ENCODE measurements at regions not wholly inside any gene's neighbourhood (a gene's known extent, or its start where the extent isn't known, plus 50 kb on each side); places are given as distances from the start of the nearest gene placed in this dataset.

DNA sequence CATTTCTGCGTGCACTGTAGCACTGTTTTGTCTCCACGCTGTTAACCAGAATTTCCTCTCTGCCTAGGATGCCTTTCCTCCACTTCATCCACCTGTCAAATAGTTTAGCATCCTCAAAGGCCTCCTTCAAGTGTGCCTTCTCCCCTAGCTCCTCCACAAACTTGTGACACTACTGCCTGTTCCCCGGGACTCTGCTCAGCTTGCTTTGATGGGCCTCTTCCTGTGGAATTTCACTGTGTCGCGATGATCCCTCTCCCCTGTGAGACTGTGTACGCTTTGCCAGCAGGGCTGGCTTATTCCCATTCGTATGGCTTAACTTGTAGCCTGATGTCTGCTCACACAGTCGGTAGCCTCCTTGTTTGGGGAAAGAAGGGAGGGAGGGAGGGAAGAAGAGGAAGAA is 426.8 kb downstream of the VRK1 start (continued):
- TF ChIP-seq, protein P1, sequence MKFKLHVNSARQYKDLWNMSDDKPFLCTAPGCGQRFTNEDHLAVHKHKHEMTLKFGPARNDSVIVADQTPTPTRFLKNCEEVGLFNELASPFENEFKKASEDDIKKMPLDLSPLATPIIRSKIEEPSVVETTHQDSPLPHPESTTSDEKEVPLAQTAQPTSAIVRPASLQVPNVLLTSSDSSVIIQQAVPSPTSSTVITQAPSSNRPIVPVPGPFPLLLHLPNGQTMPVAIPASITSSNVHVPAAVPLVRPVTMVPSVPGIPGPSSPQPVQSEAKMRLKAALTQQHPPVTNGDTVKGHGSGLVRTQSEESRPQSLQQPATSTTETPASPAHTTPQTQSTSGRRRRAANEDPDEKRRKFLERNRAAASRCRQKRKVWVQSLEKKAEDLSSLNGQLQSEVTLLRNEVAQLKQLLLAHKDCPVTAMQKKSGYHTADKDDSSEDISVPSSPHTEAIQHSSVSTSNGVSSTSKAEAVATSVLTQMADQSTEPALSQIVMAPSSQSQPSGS (CRISPR knock-in tag; IDR thresholded peaks at IDR 0.05), result no peak
- no peak for TF ChIP-seq ZKSCAN8 (CRISPR knock-in tag; IDR thresholded peaks at IDR 0.05; ENCODE audit: borderline replicate concordance)
- no peak for TF ChIP-seq SIX1 (CRISPR knock-in tag; IDR thresholded peaks at IDR 0.05; ENCODE audit: borderline replicate concordance)
- TF ChIP-seq ZNF317 (CRISPR knock-in tag; IDR thresholded peaks at IDR 0.05), result no peak

- no peaks in the 10 kb centered on the region for H3K36me3 ChIP-seq (replicated peaks in 1 of 2; ENCODE audit: control insufficient read depth in 1 of 2, insufficient read depth in 2 of 2, low read length in 2 of 2)
- H3K9me3 ChIP-seq (ENCODE audit: low read length), result no peaks in the 10 kb centered on the region
- no peaks in the 10 kb centered on the region for H3K27me3 ChIP-seq (ENCODE audit: control insufficient read depth in 1 of 2, insufficient read depth in 2 of 2, low read length in 2 of 2)
- no peak overlapping the region for H2AFZ ChIP-seq (ENCODE audit: low read length)
- no peaks in the 10 kb centered on the region for H3K79me2 ChIP-seq (ENCODE audit: insufficient read depth, low read length)
- ATAC-seq (no peak), FAIRE-seq (no peak), DNase-seq (ENCODE audit: low spot score) (no peak)
- no peak for TF ChIP-seq ASH2L (IDR thresholded peaks at IDR 0.05; ENCODE audit: insufficient read length, low read depth, low read length)
- TF ChIP-seq SETDB1 (CRISPR knock-in tag; IDR thresholded peaks at IDR 0.05; ENCODE audit: borderline replicate concordance), result no peak
- no peak for TF ChIP-seq ZNF383 (CRISPR knock-in tag; IDR thresholded peaks at IDR 0.05; ENCODE audit: borderline replicate concordance)
- TF ChIP-seq SRY (CRISPR knock-in tag; IDR thresholded peaks at IDR 0.05), result no peak
- no peak for TF ChIP-seq ZNF556 (CRISPR knock-in tag; IDR thresholded peaks at IDR 0.05; ENCODE audit: borderline replicate concordance)
- in situ Hi-C loops (cut with HindIII; ENCODE audit: extremely low pct_ligation_motif_present, low pct_unique_long_range_greater_than_20kb) (no loop called here), intact Hi-C loops (cut with micrococcal nuclease; ENCODE audit: unreplicated experiment) (no loop called here)
- no peak overlapping the region for H3K4me3 ChIP-seq (replicated peaks in 1 of 3; ENCODE audit: insufficient read depth in 1 of 3, low read depth in 2 of 3, low read length in 3 of 3)
- CTCF ChIA-PET (ENCODE audit: low intra/inter-chr PET ratio, low total read pairs), result no interaction called here
- 7% methylated on average over 8 of the region's 8 CpGs for WGBS (ENCODE audit: low lambda C conversion rate)
- BruUV-seq (replicated peaks), result no TSS peak
- H4K20me1 ChIP-seq (ENCODE audit: insufficient read depth, low read length), result no peaks in the 10 kb centered on the region
- no peak overlapping the region for H3K9ac ChIP-seq (ENCODE audit: insufficient read depth, low read depth, low read length)
- H3K27ac ChIP-seq (ENCODE audit: extremely low read length, insufficient read depth, low read length), result no peak overlapping the region
- POLR2A ChIA-PET, result no interaction called here
- H3K4me2 ChIP-seq (ENCODE audit: low read depth, low read length), result no peak overlapping the region
- no peaks in the 10 kb centered on the region for H3K4me1 ChIP-seq (ENCODE audit: insufficient read depth, low read length)
Measured at GRCh38 chr14:97230051-97230450, 432.9 kb downstream of the VRK1 start.

Measured in HepG2 (cell line).